NCI-H774 (cell line): ENCODE measurements at regions not wholly inside any gene's neighbourhood (a gene's known extent, or its start where the extent isn't known, plus 50 kb on each side); places are given as distances from the start of the nearest gene placed in this dataset.
"Not testable (repeated sequence)": the region's sequence is repeated elsewhere in the genome, so short reads cannot be mapped to it uniquely, and the experiment has no call there.

Experiments
- DNase-seq: peaks from one replicate; lab custom pipeline; 2025; lab: John Stamatoyannopoulos, UW

DNA sequence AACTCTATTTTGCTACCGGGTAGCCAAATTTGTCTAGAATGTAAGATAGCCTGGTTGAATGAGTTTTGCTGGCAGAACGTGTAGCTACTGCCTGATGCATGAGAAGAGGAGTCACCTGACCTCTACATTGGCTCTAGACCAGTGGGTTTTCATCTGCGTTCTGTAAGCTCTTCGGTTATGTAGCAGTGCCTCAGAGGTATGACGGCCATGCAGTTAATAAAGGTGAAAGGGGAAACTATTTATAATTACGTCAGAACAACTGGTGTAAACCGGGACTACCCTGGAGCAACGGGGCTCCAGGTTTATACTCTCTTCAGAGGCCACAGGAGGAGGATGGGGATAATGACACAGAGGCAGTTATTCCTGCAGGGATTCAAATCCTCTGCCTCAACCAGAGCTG is 173.4 kb upstream of the KITLG start:
- DNase-seq = no peak

DNA sequence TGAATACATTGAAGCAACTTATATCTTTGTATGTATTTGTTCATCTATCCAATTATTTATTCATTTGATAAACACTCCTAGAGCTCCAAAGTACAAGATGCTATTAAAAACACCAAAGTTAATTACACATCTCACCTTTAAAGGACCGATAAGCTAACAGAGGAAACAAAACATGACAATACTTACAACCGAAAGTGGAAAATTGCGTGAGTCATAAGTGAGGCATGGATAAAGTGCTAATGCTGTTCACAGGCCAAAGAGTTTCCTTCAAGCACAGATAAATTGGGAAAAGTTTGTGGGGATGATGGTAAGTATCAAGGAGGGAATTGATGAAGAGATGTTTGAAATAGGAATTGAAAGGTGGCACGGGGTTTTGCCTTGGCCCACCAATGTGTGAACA is 172.8 kb upstream of the KITLG start:
- no peak for DNase-seq

DNA sequence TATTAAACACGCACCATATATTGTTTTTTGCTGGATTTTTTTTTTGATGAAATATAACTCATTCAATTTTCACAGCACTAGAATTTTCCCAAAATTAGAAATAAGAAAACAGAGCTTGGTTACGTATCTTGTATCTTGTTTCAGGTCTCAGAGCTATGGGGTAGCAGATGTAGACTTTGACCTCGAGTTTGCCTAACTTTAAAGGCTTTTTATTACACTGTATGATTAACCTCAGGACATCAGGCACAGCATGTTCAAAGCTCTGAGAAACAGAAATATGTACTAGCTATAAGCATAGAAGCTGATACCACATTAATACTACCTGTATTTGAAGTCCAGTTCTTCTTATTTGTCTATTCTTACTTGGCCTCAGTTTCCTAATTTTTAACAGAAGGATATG is 171.9 kb upstream of the KITLG start:
- no peak for DNase-seq

DNA sequence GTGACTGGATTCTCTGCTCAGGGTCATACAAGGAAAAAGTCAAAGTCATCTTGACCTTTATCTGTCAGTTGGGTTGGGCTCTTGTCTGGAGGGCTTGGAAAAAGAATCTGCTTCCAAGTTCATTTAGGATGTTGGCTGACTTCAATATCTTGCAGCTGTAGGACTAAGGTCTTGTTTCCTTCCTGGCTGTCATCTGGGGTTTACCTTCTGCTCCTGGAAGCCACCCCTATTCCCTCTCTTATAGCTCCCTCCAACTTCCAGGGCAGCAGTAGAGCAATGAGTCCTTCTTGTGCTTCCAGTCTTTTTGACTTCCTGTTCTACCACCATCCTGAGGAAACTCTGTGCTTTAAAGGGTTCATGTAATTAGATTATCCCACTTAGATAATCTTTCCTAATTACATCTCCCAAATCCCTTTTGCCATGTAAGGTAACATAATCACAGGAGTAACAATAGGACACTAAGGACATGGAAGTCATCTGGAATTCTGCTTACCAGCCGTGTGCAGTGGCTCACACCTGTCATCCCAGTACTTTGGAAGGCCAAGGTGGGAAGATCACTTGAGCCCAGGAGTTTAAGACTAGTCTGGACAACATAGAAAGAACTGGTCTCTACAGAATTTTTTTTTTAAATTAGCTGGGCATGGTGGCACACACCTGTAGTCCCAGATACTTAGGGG is 170.7 kb upstream of the KITLG start:
- DNase-seq = no peak

DNA sequence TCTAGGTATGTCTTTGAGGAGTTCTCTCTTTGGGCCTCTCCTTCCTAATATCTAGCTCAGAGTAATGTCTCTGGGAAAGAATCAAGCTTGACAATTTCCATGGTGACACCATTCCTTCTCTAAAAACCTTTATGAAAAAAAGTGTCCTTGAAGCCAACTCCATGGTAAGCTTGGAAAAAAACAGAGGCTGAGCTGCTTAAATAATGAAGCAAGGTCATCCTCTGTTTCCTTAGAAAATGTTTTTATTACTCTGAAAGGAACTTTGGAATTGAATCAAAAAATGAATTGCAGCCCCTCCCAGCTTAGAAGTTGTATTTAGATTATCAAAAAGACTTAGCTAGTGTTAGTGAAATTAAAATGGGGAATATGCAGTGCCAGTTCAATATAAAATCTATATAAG is 166.1 kb upstream of the KITLG start:
- DNase-seq = no peak

DNA sequence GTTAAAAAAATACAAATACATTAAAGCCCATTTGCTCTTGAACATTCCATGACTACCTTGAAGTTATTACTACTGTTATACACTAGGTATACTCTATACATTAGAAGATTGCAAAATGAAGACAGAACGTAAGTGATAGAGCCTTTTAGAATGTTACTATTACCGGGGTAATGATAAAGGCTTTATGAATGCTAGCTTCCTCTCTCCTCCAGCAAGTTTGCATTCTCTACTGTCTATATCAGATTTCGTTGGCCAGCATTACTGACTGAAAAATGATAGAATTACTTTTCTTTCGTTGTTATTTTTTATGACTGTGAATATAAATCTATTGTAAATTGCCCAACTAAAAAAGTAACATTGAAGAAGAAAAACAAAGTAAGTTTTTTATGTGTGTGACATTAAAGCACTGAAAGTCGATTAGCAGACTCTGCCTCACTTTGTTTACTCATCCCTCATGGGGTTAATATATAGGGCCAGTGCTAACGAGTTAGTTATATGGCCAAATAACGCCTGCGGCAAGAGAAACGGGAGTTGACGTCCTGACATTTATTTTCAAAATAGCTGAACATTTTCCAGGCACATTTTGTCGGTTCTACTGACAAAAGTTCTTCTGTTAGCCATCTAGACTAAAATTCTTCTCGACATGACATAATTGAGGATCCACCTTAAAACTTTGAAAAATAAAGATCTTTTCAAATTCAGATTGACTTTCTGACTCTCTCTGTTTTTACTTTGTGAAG is 163.8 kb upstream of the KITLG start:
- no peak for DNase-seq

DNA sequence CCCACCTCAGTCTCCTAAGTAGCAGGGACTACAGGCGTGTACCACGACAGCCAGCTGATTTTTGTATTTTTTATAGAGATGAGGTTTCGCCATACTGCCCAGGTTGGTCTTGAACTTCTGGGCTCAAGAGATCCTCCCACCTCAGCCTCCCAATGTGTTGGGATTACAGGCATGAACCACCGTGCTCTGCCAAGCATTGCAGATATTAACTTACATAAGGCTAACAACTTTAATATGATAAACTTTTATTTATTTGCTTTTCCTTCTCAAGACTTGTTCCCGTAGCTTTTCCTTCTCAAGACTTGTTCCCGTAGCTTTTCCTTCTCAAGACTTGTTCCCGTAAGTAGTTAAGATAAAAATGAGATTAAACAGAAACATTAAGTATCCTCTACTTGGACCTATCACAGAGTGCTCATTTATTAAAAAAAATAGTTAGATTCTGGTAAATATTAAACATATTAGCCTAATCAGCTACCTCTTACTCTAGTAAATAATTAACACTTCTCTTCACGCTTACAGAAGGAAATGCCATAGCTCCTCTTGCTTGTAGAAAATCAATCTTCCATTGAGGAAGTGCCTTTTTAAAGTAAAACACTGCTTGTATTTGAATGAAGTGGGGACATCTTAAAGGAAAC is 157.7 kb upstream of the KITLG start:
- no peak for DNase-seq

DNA sequence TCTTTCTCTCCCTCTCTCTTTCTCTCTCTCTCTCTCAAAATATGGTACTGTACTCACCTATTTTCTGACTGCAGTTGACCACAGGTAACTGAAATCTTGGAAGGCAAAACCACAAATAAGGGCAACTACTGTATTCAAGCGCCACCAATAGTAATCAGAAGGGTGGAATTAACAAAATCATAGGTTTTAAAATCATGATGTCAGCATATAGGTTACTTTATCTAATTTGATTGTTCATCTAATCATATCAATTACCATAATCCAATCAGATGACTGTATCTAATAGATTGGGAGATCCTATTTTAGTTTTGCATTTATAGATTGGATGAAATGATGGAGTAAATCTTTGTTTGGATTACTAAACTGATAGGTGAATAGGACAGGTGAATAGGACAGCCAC is 155.8 kb upstream of the KITLG start:
- DNase-seq = no peak

DNA sequence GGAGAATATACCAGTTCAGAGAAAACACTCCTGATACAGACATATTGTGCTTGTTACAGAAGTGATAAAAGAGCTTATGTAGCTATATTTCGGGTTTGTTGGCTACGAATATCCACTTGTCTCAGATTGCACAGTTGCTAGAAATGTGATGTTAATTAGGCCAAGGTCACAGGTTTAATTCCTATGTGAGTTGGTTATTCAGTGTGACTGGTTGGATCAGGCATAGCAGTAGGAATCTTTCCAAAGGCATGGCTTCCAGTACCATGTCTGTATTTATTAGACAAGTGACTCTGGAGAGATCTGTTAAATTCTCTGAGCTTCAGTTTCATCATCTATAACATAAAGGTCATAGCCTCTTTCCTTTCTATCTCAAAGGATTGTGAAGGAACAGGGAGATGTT is 152.7 kb upstream of the KITLG start:
- DNase-seq = no peak

DNA sequence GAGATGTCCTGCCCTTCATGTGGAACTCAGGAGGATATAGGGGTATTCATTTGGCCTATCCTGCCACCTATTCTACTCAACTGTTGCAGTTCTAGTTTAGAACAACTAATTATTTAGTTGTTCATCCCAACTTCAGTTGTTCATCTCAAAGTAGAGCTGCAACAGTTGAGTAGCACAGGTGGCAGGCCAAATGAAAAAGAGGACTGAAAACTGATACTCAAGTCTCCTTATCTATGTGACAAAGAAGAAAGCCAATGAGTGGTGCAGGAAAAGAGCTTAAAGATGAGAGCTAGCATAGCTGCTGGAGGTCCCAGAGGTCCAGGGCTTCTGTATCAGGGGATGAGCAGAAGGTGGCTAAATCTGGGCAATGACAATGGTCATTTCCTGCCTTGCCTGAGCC is 148.9 kb upstream of the KITLG start:
- no peak for DNase-seq

DNA sequence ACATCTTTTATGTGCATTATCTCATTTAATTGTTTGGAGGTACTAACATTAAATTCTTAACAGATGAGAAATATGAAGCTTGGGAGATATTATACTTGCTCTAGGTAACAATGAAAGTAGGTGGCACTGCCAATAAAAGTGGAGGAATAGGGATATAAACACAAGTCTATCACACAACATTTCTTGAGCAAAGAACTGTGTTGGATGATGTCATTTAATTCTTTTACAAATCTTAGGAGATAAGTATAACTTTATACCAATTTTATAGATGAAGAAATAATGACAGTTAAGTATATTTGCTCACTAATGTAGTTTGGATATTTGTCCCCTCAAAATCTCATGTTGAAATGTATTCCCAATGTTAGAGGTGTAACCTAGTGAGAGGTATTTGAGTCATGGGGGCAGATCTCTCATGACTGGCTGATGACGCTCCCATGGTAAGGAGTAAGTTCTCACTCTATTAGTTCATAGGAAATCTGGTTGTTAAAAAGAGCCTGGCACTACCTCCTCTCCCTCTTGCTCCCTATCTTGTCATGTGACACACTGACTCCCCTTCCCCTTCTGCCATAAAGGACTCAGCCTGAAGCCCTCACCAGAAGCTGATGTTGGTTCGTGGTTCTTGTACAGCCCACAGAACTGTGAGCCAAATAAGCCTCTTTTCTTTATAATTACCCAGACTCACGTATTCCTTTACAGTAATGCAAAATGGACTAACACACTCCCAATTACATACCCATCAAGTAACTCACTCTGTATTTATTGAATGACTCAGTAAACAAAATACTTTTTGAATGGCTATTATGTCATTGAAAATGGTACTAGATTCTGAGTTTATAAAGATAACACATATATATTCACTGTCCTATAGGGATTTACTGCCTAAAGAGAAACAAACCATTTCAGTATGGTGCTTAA is 146.8 kb upstream of the KITLG start:
- no peak for DNase-seq

DNA sequence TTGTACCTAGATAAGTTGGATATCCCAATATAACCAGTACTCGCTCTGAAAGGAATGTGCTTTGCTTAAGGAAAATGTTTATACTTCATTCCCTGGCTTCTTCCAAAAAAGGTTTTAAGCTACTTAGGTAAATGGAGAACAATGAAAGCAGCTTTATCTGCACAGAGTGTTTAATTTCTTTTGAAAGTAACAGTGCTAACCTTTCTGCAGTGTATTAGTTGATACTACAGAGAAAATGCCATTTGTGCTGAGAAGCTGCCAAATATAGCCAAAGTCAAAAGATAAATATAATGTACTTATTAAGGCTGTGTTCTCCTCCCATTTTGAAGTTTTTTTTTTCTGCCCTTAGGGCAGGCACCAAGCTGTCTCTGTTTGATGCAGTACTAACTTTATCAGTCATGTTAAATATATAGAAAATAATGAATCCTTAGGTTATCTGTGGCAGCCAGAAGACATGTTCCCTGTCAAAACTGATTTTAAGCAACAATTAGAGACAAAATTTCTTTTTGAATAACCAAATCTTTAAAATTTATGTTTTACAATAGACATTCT is 145.4 kb upstream of the KITLG start:
- DNase-seq = no peak

DNA sequence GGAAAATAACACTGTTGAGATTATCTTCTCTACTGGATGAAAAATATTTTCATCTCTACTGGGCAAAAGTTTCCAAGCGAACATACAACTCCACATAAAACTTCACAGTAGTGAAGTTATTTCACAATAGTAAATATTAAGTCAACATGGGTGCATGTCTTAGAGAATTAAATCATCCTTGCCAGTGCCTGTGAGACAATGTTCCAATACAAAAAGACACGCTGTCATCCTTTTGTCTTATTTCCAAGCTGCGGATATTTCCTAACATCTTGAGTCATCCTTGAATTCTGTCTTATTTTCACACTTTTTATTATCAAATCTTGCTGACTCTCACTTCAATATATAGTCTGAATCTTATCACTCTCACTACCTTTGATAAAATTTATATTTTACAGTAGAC is 142.9 kb upstream of the KITLG start:
- DNase-seq = no peak

DNA sequence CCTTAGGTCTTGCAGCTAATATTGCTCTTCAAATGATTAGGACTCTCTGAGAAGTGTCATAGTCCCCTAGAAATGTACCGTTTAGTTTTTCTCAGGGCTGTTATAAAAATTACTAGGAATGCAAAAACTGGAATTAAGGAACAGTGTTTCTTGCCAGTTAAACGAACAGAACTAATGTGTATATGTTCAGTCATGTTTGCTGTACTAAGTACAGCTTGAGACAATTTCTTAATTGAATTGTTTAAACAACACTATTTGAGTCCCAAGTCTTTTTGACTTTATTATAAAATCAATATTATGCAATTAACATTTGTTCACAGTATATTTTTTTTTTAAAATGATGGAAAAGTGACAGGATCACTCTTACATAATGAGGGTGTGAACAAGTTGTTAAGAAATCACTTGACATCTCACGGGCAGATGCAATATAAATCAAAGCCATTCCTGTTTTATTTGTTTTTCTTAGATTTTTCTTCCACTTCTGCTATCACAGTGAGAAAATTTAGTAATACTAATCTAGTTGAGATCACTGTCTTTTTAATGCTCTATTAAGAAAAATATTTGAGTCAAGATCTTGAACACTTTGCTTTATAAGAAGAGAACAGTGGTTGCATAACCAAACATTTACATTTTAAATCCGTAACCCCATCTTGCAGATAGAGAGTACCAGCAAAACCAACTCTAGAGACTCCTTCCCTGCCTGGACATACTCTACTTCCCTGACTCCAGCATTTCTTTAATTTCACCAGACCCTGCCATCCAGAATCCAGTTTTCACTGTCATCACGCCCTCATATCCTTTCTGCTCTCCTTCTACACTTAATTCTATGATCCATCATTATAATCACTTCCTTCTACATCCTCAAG is 140.7 kb upstream of the KITLG start:
- no peak for DNase-seq

DNA sequence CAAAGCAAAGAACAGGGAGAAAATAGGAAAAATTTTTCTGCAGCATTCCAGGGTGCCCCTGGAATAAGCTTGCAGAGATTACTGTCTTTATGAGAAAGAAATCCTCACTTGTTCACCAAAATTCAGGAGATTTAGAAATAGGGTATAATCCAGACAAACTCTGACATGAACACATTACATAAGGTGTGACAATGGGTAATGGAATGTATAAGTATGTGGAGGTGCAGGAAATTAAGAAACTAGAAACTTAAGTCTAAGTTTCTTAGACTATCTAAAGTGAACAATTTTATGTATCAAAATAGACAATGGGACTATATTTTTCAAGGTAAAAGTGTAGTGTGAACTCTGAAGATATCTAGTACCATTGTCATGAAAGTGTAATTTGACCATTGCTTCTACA is 140.0 kb upstream of the KITLG start:
- no peak for DNase-seq

DNA sequence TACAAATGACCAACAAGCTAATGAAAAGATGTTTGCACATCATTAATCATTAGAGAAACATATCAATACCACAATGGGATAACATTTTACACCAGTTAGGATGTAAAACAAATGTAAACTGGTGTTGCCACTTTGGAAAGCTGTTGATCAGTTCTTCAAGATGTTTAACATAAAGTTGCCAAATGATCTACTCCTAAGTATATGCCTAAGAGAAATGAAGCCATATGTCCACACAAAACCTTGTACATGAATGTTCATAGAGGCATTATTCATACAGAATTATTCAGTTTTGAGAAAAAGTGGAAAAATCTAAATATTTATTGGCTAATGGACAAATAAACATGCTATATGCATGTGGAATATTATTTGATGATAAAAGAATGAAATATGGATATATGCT is 136.9 kb upstream of the KITLG start:
- no peak for DNase-seq

DNA sequence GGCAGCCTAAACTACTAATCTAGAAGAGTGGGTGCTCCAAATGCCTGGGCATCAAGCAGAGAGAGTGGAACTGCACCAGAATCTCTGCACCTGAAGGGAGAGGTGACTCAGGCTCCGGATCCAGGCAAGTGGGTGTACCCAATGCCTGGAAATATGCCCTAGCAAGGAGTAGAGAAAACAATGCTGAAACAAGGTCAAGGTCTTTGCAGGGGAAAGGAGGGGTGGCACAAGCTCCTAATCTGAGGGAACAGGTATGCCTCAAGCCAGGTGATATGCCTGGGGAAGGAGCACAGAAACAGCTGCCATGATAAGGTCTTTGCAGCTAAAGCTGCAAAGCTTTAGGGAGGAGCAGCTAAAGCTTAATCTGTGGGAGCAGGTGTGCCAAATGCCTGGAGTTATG is 136.0 kb upstream of the KITLG start:
- no peak for DNase-seq

DNA sequence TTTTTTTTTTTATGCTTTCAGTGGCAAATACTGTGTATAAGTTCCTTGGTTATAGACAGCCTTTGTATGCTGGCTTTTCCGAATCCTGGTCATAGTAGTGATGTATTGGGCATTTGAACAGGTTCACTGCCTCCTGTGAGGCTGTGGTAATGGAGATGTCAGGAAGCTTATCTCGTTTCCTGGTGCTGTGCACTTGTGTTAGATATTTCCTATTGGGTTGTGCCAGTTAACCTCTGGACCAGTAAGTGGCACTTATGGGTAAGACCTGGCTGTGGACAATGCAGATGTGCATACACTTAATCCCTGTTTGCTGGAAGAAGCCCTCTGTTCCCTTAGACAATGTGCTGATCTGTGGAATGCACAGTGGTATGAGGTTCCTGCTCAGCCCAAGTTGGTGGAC is 135.4 kb upstream of the KITLG start:
- no peak for DNase-seq

DNA sequence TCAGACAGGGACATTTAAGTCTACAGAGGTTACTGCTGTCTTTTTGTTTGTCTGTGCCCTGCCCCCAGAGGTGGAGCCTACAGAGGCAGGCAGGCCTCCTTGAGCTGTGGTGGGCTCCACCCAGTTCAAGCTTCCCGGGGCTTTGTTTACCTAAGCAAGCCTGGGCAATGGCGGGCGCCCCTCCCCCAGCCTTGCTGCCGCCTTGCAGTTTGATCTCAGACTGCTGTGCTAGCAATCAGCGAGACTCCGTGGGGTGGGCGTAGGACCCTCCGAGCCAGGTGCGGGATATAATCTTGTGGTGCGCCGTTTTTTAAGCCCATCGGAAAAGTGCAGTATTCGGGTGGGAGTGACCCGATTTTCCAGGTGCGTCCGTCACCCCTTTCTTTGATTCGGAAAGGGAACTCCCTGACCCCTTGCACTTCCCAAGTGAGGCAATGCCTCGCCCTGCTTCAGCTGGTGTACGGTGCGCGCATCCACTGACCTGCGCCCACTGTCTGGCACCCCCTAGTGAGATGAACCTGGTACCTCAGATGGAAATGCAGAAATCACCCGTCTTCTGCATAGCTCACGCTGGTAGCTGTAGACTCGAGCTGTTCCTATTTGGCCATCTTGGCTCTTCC is 134.1 kb upstream of the KITLG start:
- DNase-seq = not testable (repeated sequence)

DNA sequence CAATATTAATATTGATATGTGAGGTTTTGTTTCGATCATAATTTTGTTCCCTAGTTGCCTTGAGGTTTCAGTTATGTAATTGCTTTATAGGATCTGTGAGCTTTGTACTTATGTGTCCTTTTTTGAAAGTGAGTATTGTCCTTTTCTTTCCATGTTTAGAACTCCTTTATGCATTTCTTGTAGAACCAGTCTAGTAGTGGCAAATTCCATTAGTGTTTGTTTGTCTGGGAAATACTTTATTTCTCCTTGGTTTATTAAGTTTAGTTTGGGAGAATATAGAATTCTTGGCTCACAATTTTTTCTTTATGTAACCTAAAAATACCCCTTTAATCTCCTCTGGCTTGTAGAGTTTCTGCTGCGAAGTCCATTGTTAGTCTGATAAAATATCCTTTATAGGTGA is 127.5 kb upstream of the KITLG start:
- no peak for DNase-seq

DNA sequence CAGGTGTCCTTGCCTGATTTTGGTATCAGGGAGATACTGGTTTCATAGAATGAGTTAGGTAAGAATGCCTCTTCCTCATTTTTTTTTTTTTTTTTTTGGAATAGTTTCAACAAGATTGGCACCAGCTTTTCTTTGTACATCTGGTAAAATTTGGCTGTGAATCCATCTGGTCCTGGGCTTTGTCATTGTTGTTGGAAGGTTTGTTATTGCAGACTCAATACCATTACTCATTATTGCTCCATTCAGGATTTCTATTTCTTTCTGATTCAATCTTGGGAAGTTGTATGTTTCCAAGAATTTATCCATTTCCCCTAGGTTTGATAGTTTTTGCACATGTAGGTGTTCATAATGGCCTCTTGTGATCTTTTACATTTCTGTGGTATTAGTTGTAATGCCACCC is 126.0 kb upstream of the KITLG start:
- DNase-seq = no peak
